ENCODE measurements at regions not wholly inside any gene's neighbourhood (a gene's known extent, or its start where the extent isn't known, plus 50 kb on each side); places are given as distances from the start of the nearest gene placed in this dataset.

DNA sequence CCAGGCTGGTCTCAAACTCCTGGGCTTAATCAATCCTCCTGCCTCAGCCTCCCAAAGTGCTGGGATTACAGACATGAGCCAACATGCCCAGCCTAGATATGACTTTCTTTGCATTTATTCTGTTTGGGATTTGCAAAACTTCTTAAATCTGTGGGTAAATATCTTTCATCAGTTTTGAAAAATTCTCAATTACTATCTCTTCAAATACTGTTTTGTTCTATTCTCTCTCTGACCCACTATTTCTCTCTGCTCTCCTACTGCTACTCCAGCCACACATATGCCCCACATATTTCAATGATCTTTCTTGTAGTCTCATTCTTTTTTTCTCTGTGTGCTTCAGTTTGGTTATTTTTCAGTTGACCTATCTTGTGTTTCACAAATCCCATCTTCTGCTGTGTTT lies 205.1 kb downstream of the CHIC2 start:
- TF ChIP-seq, protein P1, sequence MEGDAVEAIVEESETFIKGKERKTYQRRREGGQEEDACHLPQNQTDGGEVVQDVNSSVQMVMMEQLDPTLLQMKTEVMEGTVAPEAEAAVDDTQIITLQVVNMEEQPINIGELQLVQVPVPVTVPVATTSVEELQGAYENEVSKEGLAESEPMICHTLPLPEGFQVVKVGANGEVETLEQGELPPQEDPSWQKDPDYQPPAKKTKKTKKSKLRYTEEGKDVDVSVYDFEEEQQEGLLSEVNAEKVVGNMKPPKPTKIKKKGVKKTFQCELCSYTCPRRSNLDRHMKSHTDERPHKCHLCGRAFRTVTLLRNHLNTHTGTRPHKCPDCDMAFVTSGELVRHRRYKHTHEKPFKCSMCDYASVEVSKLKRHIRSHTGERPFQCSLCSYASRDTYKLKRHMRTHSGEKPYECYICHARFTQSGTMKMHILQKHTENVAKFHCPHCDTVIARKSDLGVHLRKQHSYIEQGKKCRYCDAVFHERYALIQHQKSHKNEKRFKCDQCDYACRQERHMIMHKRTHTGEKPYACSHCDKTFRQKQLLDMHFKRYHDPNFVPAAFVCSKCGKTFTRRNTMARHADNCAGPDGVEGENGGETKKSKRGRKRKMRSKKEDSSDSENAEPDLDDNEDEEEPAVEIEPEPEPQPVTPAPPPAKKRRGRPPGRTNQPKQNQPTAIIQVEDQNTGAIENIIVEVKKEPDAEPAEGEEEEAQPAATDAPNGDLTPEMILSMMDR (IDR thresholded peaks at IDR 0.05; ENCODE audit: unreplicated experiment), result no peak
- H3K4me3 Mint-ChIP-seq (ENCODE audit: low read depth), result no peak overlapping the region
- no peaks in the 10 kb centered on the region for H3K27me3 Mint-ChIP-seq
- peaks cover 16% of the 10 kb centered on the region for H3K4me1 Mint-ChIP-seq (ENCODE audit: low read depth)
- H3K27ac Mint-ChIP-seq, result no peak overlapping the region
- DNase-seq (ENCODE audit: low spot score, unreplicated experiment), result no peak
- no peaks in the 10 kb centered on the region for H3K36me3 Mint-ChIP-seq (ENCODE audit: insufficient read depth)
- no peaks in the 10 kb centered on the region for H3K9me3 Mint-ChIP-seq (ENCODE audit: low read depth)

DNA sequence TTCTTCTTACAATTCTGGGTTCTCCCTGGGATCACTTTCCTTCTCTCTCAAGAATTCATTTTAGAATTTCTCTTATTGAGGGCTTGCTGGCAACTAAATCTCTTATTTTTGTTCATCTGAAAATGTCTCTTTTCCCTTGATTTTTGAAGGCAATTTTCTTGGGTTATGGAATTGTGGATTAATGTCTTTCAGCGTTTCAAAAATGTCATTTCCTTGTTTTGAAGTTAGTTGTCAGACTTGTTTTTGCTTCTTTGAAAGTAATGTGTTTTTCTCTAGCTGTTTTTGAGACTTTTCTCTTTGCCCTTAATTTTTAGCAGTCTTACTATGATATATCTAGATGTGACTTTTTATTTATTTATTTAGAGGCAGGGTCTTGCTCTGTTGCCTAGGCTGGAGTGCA lies 205.7 kb downstream of the CHIC2 start:
- Mint-ChIP-seq H3K4me3 (ENCODE audit: low read depth) (no peak overlapping the region), H3K36me3 (ENCODE audit: insufficient read depth) (no peaks in the 10 kb centered on the region), H3K27me3 (no peaks in the 10 kb centered on the region), H3K27ac (no peak overlapping the region), H3K9me3 (ENCODE audit: low read depth) (no peaks in the 10 kb centered on the region), H3K4me1 (ENCODE audit: low read depth) (peaks cover 10% of the 10 kb centered on the region)
- DNase-seq (ENCODE audit: low spot score, unreplicated experiment), result no peak
- TF ChIP-seq, protein P1 (IDR thresholded peaks at IDR 0.05; ENCODE audit: unreplicated experiment), result no peak

DNA sequence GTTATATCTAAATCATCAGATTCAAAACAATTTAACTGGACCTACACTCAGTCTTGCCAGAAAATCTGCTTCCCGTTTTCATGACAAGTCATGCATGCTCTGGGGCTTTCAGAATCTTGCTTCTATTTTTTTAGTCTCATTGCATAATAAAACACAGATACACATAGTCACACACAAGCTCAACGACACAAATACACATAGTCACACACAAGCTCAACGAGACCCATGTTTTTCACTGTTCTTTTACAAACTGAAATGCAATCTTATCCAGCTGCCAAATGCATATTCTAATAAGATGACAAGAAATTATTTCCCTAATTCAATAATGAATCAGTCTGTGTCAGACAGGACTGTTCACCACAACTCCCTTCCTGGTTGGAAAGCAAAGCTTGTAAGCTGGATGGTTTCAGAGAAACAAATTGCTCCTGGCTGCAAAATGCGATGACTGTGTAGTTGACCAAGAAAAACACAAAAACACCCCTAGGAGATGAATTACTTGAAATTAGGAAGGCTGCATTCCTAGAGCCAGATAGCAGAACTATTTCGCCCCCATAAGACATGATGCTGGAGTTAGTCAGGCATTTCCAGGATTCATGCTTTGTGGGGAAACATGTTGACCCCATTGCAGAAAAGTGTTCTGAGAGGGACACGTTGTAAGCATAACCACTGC lies 208.7 kb downstream of the CHIC2 start:
- Mint-ChIP-seq H3K27ac (no peak overlapping the region), H3K4me1 (ENCODE audit: low read depth) (peaks cover 2% of the 10 kb centered on the region), H3K27me3 (no peaks in the 10 kb centered on the region), H3K9me3 (ENCODE audit: low read depth) (no peaks in the 10 kb centered on the region), H3K36me3 (ENCODE audit: insufficient read depth) (no peaks in the 10 kb centered on the region), H3K4me3 (ENCODE audit: low read depth) (no peak overlapping the region)
- TF ChIP-seq, protein P1 (IDR thresholded peaks at IDR 0.05; ENCODE audit: unreplicated experiment), result no peak
- no peak for DNase-seq (ENCODE audit: low spot score, unreplicated experiment)

DNA sequence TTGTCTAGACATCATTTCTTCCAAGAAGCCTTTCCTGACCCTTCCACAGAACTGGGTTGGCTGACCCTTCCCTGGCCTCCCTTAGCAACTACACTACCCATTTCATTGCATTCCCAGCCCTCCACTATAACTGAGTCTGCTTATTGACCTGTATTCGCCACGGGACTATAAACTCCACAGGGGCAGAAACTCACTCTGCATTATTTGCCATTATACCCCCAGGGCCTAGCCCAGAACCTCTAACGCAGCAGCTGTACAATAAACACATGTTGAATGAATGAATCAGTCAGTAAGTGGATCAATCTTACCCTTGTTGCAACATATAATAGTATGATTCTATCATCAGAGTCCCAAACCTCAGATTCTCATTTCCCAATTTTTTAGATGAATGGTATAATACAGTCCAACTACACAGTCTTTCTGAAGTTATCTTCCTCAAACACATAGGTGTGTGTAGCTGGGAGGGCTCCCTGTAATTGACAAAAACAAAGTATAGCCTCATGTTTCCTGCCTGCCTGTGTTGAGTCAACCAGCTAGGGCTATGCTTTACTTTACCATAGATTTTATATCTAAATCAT lies 209.3 kb downstream of the CHIC2 start:
- Mint-ChIP-seq H3K27ac (no peak overlapping the region), H3K9me3 (ENCODE audit: low read depth) (no peaks in the 10 kb centered on the region), H3K27me3 (no peaks in the 10 kb centered on the region), H3K4me3 (ENCODE audit: low read depth) (no peak overlapping the region), H3K4me1 (ENCODE audit: low read depth) (peaks cover 3% of the 10 kb centered on the region), H3K36me3 (ENCODE audit: insufficient read depth) (no peaks in the 10 kb centered on the region)
- TF ChIP-seq, protein P1 (IDR thresholded peaks at IDR 0.05; ENCODE audit: unreplicated experiment), result no peak
- DNase-seq (ENCODE audit: low spot score, unreplicated experiment), result no peak

DNA sequence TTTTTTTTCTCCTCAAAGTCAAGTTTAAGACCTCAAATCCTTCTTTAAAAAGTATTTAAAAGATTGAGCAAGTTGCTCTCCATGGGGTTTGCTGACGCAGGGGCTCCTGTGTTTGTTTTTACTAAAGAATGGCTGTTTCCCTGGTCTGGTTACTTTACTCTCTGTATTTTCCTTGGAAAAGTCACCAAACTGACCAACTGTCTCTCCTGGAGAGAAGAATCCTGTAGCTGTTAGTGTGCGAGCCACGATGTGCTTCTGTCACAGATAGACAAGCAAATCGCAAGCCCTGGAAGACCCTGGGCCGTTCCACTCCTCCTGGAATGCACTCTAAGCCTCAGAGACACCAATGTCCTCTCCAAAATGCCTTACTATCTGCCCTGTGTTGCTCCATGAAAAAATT lies 212.1 kb downstream of the CHIC2 start:
- H3K27ac Mint-ChIP-seq, result no peak overlapping the region
- peaks cover 16% of the 10 kb centered on the region for H3K4me1 Mint-ChIP-seq (ENCODE audit: low read depth)
- H3K4me3 Mint-ChIP-seq (ENCODE audit: low read depth), result no peak overlapping the region
- H3K36me3 Mint-ChIP-seq (ENCODE audit: insufficient read depth), result no peaks in the 10 kb centered on the region
- TF ChIP-seq, protein P1 (IDR thresholded peaks at IDR 0.05; ENCODE audit: unreplicated experiment), result no peak
- no peaks in the 10 kb centered on the region for H3K27me3 Mint-ChIP-seq
- no peaks in the 10 kb centered on the region for H3K9me3 Mint-ChIP-seq (ENCODE audit: low read depth)
- no peak for DNase-seq (ENCODE audit: low spot score, unreplicated experiment)
